ENCODE measurements at regions not wholly inside any gene's neighbourhood (a gene's known extent, or its start where the extent isn't known, plus 50 kb on each side); places are given as distances from the start of the nearest gene placed in this dataset.
"Not testable (repeated sequence)": the region's sequence is repeated elsewhere in the genome, so short reads cannot be mapped to it uniquely, and the experiment has no call there.

DNA sequence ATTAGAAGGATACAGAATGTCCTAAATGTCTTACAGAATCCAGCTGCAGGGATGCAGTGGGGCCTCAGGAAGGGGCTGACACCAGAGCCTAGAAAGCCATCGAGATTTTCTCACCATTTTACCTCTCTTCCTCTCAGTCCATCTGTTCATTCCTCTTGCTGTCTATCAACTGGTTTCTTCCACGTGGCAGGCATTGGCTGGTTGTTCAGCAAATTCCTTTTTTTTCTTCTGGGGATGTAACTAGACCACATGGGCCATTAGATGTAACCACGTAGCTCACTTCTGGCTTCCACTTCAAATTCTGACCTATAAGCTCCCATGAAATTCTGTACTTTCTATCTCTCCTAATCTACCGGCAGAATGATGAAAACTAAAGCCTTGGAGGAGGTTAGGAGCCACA is 93.6 kb upstream of the MTAP start:
- DNase-seq = no peak

DNA sequence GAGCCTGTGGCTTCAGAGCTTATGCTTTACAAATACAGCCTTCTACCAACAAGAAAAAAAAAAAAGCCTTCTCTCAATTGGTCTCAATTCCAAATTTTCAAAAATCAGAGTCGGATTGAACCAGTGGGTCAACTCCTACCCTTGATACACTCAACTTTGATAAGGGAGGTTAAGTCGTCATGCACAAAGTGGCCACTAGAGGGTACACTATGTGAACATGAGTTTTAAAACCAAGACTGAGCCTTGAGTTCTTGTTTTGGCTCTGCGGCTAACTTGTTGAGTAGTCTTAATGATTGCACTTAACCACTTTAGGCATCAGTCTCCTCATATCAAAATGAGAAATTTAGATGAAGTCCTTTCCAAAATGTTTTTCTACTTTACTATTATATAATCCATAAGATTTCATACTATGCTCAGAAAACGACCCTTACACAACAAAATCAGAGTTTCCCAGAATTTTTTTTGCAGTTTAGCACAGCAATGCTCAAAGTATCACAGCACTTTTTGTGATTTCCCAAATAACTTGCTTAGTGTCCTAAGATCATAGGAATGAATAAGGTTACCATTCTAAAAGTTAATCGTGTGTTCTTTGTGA is 92.9 kb upstream of the MTAP start:
- peak; percentile 64 for DNase-seq

DNA sequence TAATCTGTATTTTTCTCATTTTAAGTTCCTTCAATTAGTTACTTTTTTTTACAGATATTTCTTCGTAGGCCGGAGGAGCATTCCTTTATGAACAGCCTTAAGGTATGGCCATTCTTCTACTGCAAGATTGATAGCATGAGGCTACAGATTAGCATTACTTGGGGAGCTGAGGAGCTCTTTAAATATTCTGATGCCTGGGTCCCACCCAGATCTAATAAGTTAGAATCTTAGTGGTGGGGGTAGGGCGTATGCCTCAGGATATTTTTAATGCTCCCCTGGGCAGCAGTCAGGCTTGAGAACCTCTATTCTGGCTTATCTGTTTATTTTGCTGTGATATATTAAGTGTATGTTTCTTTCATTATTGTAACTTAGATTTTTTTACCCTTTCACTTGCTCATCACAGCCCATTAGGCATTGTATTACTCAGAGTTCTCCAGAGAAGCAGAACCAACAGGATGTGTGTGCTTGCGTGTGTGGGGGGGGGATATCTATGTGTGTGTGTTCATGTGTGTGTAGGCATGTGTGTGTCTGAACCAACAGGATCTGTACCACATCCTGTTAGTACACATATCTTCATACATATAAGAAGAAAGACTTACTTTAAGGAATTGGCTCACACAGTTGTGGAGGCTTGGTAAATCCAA is 91.8 kb upstream of the MTAP start:
- DNase-seq = no peak

DNA sequence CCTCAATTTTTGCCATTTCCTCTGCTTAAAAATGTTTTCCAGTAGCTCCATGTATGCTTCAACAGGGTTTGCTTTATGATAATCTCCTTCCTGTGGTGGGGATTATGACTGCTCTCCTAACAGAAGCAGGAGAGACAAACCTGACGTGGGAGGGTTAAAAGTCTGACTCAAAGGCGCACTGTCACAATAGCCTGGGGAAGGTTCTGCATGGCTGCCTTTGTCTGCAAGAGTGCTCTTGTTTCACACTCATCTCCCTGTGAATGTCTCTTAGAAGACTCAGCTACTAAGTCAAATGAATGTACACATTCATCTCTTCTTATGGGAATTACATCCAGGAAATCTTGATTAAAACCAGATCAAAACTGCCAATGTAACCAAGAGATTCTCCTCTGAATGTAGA is 90.9 kb upstream of the MTAP start:
- DNase-seq = no peak

DNA sequence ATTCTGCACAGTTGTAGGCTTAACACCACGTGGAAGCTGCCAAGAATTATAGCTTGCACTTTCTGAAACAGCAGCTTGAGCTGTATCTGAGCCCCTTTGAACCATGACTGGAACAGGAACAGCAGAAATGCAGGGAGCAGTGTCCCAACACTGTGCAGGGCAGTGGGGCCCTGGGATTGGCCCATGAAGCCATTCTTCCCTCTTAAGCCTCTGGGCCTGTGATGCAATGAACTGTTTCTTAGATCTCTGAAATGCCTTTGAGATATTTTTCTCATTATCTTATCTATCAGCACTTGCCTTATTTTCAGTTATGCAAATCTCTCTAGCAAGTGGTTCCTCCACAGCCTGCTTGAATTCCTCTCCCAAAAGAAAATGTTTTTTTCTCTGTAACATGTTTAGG is 87.0 kb upstream of the MTAP start:
- no peak for DNase-seq

DNA sequence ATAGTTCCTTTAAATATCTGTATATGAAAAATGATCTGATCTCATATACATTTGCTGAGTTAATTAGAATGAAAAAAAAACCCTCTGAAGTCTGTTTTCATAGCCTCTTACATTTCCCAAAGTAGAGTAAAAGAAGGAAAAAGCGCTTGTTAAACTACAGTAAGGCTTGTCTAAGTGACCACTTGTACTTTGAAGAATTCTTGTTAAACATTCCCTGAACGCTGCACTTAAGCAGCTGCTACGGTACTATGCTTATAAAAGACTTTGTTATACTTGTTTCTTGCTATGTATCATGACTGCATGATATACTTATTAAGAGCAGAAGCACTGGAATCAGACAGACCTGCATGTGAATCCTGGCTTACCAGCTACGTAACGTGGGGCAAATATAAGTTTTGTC is 81.7 kb upstream of the MTAP start:
- no peak for DNase-seq

DNA sequence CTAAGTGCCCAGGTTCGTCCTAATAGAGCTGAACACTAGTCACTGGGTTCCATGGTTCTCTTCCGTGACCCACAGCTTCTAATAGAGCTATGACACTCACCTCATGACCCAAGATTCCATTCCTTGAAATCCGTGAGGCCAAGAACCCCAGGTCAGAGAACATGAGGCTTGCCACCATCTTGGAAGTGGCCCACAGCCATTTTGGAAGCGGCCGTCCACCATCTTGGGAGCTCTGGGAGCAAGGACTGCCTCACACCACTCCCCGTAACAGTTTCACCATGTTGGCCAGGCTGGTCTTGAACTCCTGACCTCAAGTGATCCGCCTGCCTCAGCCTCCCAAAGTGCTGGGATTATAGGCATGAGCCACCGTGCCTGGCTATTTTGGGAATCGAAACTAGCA is 75.0 kb upstream of the MTAP start:
- DNase-seq = not testable (repeated sequence)

DNA sequence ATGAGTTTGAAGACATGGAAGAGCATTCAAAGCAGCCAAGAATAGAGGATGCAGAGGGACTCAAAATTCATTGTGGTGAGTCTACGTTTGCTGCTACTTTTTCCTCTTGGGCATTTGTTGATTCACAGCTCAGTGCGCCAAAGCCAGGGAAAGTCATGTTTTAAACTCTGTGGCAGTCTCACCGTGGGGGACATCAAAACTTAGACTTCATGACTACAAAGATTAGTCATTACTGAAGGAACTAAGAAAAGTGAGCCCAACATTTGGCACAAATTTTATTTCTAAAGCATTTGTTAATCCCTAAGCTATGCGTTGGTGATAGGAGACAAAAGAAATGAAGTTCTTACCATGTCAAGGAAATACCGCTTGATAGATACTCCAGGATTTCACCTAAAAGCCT is 73.7 kb upstream of the MTAP start:
- no peak for DNase-seq

DNA sequence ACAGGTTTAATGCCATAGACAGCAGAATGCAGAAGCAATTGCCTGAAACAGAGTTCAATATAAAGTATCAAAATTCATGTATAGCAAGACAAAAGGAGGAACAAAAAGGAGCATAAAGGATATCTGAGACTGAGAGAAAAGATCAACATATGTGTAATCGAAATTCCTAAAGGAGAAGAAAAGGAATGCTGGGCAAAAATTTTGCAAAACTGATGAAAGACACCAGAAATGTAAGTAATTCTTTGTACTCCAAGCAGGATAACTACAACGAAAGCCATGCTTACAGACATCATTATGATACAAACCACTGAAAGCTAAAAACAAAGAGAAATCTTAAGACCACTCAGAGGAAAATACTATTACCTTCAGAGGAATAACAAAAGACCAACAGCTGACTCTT is 72.8 kb upstream of the MTAP start:
- DNase-seq = no peak

DNA sequence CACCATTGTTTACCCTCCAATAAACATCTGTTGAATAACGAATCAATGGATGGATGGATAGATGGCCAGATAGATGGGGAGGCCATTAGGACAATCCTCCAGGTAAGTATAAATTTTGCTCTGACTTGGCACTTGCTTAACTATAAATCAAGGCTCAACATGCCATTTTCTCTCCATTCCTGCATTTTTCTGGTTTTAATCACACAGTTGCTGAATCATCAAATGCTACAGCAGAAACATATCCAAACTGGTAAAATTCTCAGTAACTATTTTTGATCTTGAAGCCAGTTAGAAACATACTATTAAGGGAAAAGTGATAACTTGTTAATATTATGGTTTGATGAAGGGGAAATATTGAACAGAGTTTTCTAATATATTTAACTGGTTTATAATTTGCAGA is 71.5 kb upstream of the MTAP start:
- no peak for DNase-seq

DNA sequence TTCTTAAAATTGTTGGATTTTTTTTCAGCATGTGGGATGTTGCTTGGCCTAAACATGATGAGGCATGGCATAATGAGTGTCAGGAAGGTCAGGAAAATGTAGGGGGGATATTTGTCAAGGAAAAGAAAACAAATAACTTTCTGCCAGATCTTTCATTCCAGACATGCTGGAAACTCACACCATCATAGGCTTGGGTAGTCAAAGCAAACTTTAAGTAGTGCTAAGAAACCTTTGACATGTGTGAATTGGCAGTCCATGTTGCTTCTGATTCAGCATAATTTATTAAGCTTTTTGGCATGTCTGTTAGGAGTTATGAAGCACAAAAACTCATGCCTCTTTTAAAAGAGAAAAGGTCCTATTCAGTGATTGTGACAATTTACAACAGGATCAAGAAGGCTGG is 61.3 kb upstream of the MTAP start:
- DNase-seq = no peak

DNA sequence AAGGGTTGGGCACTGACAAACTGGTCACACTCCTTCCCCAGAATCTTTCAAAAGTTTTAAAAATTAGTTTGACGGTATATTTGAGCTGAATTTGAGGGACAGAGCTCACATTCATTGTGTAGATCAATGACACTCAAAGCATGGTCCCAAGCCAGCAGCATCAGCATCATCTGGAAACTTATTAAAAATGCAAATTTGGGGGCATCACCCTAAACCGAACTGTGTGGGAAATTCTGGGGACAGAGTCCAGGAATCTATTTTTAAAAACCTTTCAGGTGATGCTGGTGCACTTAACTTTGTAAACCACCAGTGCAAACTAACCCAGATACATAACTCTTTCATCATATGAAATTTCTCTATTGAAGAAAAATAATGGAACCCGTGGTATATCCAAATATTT is 58.1 kb upstream of the MTAP start:
- no peak for DNase-seq

DNA sequence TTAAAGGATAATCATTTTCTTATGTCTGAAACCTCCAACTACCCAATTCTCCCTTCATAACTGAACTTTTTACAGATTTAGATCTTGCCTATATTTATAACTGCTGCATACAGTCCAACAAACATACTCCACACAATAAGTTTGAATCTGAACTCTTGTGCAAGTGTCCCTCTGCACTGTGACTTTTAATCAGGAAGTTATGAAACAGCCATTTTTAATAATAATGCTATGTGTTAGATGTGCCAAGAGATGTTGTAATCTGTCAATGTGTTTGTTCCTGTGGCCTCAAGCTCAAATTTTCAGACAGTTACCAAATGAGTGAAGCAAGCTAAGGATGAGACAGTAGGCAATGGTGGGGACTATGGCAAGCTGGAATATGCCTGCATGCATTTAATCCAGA is 57.6 kb upstream of the MTAP start:
- DNase-seq = no peak

DNA sequence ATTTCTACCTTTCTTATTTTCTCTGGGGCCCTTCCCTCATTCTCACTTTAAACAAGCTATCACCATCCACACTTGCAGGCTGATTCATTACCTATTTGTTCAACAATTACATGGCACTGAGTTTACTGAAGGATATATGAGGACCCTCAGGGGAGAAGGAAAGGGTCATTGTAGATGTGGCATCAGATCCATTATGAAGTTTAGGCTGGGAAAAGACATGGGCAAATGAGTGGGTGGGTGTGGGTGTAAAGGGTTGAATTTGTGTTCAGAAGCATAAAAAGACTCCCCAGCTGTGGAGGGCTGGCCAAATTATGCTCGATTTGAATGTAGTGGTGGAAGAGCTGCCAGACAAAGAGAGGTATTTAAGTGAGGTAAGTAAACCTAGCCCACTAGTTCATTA is 55.9 kb upstream of the MTAP start:
- no peak for DNase-seq

DNA sequence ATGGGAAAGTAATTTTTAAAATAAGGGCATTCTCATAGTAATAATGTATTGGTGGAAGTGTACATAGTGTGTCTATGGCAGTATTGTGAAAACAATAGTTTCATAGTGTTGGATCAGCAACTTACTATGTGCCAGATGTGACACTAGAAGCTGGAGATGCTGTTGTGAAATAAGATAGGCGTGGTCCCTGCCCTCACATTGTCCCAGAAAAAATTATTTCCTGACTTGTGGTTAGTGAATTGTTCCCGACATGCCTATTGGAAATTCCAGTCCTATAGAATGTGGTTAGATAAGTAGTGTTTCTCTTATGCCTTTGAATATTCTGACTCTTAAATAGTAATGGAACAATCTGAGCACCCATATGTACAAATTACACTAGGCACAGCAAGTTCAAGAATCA is 55.3 kb upstream of the MTAP start:
- no peak for DNase-seq

DNA sequence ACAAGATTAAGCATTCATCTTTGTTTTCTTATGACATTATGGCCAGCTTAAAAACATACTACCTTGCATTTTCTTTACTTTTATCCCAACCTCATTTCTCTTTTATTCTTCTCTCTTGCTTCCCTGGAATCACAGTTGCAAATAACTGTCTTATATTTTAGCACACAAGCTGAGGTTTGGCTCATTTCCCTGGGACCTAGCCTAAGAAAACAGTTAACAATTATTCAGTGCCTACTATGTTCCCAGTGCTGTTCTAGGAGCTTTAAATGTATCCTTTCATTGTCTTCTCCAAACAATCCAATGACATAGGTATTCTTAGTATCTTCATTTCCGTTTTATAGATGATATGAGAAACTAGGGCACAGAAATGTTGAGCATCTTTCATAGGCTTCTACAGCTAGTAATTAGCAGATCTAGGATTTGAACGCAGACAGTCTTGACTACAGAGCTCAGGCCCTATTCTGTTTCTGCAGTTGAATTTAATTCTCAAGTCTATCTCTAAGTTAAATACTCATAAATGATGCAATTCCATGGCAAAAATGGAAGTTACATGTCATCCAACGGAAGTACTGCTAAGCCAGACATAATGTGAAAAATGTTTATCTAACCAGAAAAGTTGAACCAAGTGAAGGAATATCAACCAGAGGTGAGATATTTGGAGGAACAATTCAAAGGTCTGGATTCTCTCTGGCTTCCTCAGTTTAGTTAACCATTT is 52.3 kb upstream of the MTAP start:
- DNase-seq = no peak

DNA sequence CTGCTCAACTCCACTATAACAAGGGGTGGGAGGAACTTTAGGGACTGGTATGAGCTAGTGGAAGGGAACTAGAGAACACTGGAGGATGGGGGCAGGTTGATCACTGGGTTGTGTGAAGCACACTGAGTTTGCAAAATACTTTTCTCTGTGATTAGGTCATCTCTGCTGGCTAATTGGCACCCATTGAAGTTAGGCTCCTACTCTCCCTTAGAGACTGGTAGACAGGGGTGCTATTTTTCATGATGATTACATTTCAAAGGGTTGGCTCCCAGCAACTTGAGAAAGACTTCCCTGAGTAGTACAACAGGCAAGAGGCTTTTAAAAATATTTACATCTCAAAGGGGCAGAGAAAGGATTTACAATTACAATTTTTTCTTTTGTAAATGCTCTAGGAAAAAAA is 50.4 kb upstream of the MTAP start:
- DNase-seq = no peak
